ENCODE measurements at regions not wholly inside any gene's neighbourhood (a gene's known extent, or its start where the extent isn't known, plus 50 kb on each side); places are given as distances from the start of the nearest gene placed in this dataset.

GRCh38 chr12:38141861-38142260, 174.7 kb upstream of the ALG10B start:
- Histone ChIP-seq H3K27ac (ENCODE audit: insufficient read depth, low read depth, low read length) (no peak overlapping the region), H3K4me1 (ENCODE audit: control insufficient read depth, extremely low read depth, insufficient read depth, low read length) (no peaks in the 10 kb centered on the region), H3K9me1 (replicated peaks; ENCODE audit: control insufficient read depth, extremely low read depth, insufficient read depth, low read length) (no peaks in the 10 kb centered on the region), H3K27me3 (ENCODE audit: control insufficient read depth in 2 of 2, insufficient read depth in 2 of 2, low read length in 2 of 2) (no peaks in the 10 kb centered on the region), H3K79me2 (ENCODE audit: control insufficient read depth, insufficient read depth, low read length) (no peaks in the 10 kb centered on the region), H3K4me2 (ENCODE audit: insufficient read depth, low read length) (no peak overlapping the region), H3K4me3 (replicated peaks in 1 of 3; ENCODE audit: insufficient read depth in 1 of 3, low read depth in 1 of 3, low read length in 3 of 3) (no peak overlapping the region), H3K9me3 (replicated peaks; ENCODE audit: control insufficient read depth, insufficient read depth, low read length) (no peaks in the 10 kb centered on the region), H3K9ac (replicated peaks; ENCODE audit: extremely low read depth, insufficient read depth, low read length) (no peak overlapping the region), H3K36me3 (ENCODE audit: control insufficient read depth in 2 of 2, extremely low read depth in 1 of 2, insufficient read depth in 2 of 2, low read length in 2 of 2) (no peaks in the 10 kb centered on the region), H2AFZ (ENCODE audit: low read depth, low read length) (no peak overlapping the region), H4K20me1 (replicated peaks; ENCODE audit: control insufficient read depth, extremely low read depth, insufficient read depth, low read length) (no peaks in the 10 kb centered on the region)
- TF ChIP-seq MYC (IDR thresholded peaks at IDR 0.05; ENCODE audit: low read depth, low read length) (no peak), JUN (IDR thresholded peaks at IDR 0.05; ENCODE audit: borderline replicate concordance, insufficient read depth, insufficient read length, low read depth) (no peak), EZH2 (IDR thresholded peaks at IDR 0.05; ENCODE audit: borderline replicate concordance, low read depth, low read length, severe bottlenecking) (no peak), CTCF (IDR thresholded peaks at IDR 0.05; ENCODE audit: extremely low read depth in 1 of 2, insufficient read depth in 1 of 2, low read depth in 1 of 2, low read length in 2 of 2) (no peak), POLR2A (IDR thresholded peaks at IDR 0.05; ENCODE audit: low read depth, low read length) (no peak), MAX (IDR thresholded peaks at IDR 0.05; ENCODE audit: insufficient read depth, insufficient read length) (no peak), FOS (IDR thresholded peaks at IDR 0.05; ENCODE audit: borderline replicate concordance, insufficient read depth, low read length) (no peak), GATA2 (IDR thresholded peaks at IDR 0.05; ENCODE audit: insufficient read depth, insufficient read length, low read depth, low read length) (no peak), POLR2AphosphoS5 (IDR thresholded peaks at IDR 0.05; ENCODE audit: insufficient read depth, low read depth, low read length) (no peak)
- no peak for DNase-seq (ENCODE audit: low read depth, low spot score)
- dilution Hi-C loops (cut with MboI; ENCODE audit: extremely low pct_ligation_motif_present, low sequenced_read_pairs) (no loop called here), intact Hi-C loops (cut with micrococcal nuclease) (no loop called here)
- BruUV-seq (replicated peaks): no TSS peak
- CTCF ChIA-PET: no interaction called here
- POLR2A ChIA-PET: no interaction called here
- peak; percentile 97 for FAIRE-seq
